Sciatic nerve (tissue), 2 donors: ENCODE measurements at regions not wholly inside any gene's neighbourhood (a gene's known extent, or its start where the extent isn't known, plus 50 kb on each side); places are given as distances from the start of the nearest gene placed in this dataset.
"Not testable (repeated sequence)": the region's sequence is repeated elsewhere in the genome, so short reads cannot be mapped to it uniquely, and the experiment has no call there.

ENCODE experiments used
- ATAC-seq: fragments of 200-7000 bp; cut with Tn5 transposase; one replicate; pipeline ENCODE4 v1.9.1; 2020; ENCODE audit warnings: mild to moderate bottlenecking, moderate library complexity
- DNase-seq: peaks from one replicate; pipeline ENCODE4 v3.0.0-alpha.2; 2020; ENCODE audit warnings: low spot score
- intact Hi-C: fragments of 100-400 bp; cut with DNase I; formaldehyde crosslinking; loops from one replicate; pipeline ENCODE4 v1.14.2; 2022
- donor health status: DM: no; HTN: no; CAD: no.
- donor health status: DM: no; HTN: no; CAD: no.

DNA sequence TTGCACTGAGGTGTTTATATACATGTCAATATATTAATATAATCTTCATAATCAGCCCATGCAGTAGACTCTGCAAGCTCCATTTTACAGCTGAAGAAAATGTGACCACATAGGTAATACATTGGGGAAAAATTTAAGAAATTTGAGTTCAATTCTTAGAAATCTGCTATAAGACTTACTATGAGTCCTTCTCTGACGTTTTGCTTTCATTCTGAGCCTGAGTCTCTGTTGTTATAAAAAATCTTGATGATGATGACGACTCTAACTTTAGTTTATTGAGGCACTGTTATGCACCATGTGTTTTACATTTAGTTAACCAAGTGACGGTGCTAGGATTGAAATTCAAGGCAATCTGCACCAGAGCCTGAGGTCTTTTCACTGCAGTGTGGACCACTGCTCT, 370.3 kb upstream of the PPP1R2C start:
- no peak for DNase-seq
- intact Hi-C loops = no loop called here
- ATAC-seq = no peak

- ATAC-seq (no peak), DNase-seq (no peak)
- intact Hi-C loops = no loop called here
These were observed 387.5 kb upstream of the PPP1R2C start for GRCh38 chrX:43165343-43165920.

DNA sequence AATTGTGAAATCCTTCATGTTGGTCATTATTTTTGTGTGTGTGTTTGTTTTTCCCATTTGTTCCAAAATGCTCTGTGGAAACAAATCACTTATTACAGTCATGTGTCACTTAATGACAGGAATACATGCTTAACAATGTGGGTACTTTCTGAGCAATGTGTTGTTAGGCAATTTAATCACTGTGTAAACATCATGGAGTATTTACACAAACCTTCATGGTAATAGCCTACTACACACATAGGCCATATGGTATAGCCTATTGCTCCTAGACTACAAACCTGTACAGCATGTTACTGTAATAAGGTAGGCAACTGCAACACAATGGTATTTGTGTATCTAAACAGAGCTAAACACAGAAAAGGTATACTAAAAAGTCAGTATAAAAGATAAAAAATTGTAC, 388.9 kb upstream of the PPP1R2C start:
- DNase-seq (no peak), ATAC-seq (no peak)
- intact Hi-C loops = no loop called here

- intact Hi-C loops = no loop called here
- no peak for DNase-seq
- ATAC-seq = no peak
These were observed 397.5 kb upstream of the PPP1R2C start for GRCh38 chrX:43175434-43175833.

DNA sequence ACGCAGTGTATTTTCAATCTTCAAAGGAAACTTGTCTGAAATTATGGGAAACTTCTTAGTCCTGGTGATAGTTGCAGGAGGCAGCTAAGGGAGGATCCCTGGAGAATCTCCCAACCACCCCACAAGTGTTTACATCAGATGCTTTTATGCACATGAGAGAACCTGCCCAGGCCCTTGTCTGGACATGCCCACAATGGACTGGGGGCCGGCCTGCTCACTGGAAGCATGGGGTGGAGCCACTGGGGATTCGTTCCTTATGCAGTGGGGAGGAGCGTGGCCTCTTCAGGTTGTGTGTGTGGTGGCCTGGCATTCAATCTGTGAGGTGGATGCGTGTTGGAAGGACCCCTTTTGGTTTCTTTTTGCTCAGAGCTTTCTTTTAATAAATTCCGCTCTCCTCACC, 398.7 kb upstream of the PPP1R2C start:
- DNase-seq = no peak
- ATAC-seq = no peak
- intact Hi-C loops = no loop called here

DNA sequence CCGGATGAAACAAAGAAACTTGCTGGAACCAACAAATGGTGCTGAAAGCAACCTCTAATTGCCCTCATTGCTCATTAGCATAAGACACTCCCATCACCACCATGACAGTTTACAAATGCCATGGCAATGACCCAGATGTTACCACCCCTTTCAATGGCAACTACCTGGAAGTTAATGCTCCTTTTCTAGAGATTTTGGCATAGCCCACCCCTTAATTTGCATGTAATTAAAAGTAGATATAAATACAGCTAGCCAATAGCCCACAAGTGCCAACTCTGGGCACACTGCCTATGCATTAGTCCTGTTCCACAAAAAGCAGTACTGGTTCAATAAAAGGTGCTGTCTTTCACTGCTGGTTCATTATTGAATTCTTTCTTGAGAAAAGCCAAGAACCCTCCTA, 410.3 kb upstream of the PPP1R2C start:
- no peak for ATAC-seq
- intact Hi-C loops = no loop called here
- no peak for DNase-seq

DNA sequence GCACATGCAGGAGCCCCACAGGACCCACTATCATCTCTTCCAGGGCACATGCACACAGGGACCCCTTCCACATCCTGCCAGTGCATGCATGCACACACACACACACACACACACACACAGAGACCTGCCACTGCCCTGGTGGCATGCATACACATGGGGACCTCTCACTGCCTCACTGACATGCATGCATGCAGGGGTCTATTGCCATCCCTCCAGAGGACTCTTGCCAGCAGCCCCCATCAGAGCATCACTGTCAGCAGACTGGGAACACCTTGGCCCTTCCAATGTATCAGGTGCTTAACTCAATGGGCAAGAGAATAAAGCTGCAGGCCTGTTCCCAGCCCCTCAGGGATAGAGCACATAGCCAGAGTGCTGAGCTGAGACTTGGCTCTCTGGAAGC, 433.6 kb upstream of the PPP1R2C start:
- no peak for DNase-seq
- ATAC-seq = no peak
- intact Hi-C loops = no loop called here

DNA sequence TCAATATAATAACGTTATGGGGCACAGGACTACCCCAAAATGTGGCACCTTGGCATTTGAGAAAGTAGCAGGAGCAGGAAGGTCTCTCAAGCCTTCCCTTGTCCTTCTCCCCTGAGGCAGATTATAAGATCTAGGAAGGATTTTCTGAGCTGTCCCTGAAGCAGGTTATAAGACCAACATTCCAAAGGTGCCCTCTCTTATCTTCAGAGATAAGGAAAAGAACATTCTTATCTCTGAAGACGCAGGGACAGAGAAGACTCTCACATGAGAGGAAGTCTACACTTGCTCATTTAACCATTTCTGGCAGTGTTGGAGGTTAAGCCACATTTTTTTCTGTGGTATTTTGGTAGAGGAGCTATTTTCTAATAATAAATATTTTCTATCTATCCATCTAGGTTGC, 437.9 kb upstream of the MAOA start:
- intact Hi-C loops = no loop called here
- no peak for ATAC-seq
- no peak for DNase-seq

DNA sequence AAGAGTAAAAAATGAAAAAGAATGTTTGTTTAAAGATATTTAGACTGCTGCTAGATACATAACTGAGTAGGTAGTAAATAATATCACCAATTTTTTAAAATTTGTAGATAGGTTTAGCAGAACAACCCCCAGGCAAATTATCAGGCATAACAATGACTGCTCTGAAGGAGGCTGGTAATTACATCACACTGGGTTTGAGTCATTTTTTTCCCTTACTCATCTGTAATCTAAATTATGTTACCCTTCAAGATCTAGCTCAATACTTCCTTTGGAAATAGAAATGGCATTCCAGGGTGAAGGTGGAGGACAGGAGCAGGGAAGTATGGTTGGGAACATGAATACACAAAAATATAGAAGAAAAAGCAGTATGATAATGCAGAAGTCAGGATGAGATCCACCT, 431.6 kb upstream of the MAOA start:
- intact Hi-C loops = no loop called here
- no peak for ATAC-seq
- DNase-seq = no peak

GRCh38 chrX:43225626-43226328, 430.3 kb upstream of the MAOA start:
- no peak for DNase-seq
- intact Hi-C loops = no loop called here
- ATAC-seq = no peak

GRCh38 chrX:43238461-43238945, 417.6 kb upstream of the MAOA start:
- intact Hi-C loops = no loop called here
- no peak for ATAC-seq

GRCh38 chrX:43239356-43239755, 416.7 kb upstream of the MAOA start:
- ATAC-seq (no peak), DNase-seq (no peak)
- intact Hi-C loops = no loop called here

More at GRCh38 chrX:43238461-43238945, 417.6 kb upstream of the MAOA start:
- DNase-seq = no peak

- ATAC-seq (no peak), DNase-seq (no peak)
- intact Hi-C loops = loop anchor here (10.0 kb wide), 1 partner anchor 1051 kb away; no protein-coding TSS in a partner anchor
These were observed 400.5 kb upstream of the MAOA start for GRCh38 chrX:43255596-43255995.

DNA sequence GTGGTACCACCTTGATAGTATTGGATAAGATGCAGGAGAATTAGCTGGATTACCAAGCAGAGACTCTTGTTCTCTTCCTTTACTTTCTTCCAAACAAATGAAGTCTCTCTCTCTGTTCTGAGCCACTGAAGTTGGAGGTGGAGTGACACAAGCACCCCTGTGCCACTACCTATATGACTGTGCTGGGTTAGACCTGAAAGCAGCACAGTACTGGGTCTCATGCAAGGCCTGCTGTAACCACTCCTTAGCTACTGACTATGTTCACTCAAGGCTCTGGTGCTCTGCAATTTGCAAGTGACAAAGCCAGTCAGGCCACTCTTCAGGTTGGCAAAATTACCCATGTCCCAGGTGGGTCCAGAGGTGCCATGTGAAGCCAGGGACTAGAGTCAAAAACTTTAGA, 389.6 kb upstream of the MAOA start:
- intact Hi-C loops = no loop called here
- DNase-seq = no peak
- no peak for ATAC-seq

DNA sequence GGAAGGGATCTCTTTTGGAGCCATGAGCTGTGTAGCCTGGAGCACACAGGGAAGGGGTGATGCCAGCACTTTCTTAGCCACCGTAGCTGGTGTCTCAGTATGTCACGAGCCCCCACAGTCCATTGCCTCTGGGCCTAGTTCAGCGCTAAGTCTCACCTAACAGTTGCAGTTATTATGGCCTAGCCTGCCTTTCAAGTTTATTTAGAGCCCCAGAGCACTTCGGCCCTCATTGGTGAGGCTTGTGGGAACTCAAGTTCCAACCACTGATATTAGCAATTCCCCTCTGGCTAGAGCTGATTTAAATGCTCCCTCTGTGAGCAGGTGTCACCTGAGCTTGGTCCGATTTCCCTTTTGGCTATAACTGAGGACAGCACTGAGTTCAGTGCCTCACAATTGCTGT, 388.4 kb upstream of the MAOA start:
- ATAC-seq (no peak), DNase-seq (no peak)
- intact Hi-C loops = no loop called here

GRCh38 chrX:43269201-43269600, 386.9 kb upstream of the MAOA start:
- ATAC-seq (no peak), DNase-seq (no peak)
- intact Hi-C loops = no loop called here

- intact Hi-C loops = no loop called here
- no peak for DNase-seq
- ATAC-seq = no peak
These were observed 378.2 kb upstream of the MAOA start for GRCh38 chrX:43277879-43278278.

- no peak for ATAC-seq
- no peak for DNase-seq
- intact Hi-C loops = no loop called here
These were observed 377.7 kb upstream of the MAOA start for GRCh38 chrX:43278440-43278839.

DNA sequence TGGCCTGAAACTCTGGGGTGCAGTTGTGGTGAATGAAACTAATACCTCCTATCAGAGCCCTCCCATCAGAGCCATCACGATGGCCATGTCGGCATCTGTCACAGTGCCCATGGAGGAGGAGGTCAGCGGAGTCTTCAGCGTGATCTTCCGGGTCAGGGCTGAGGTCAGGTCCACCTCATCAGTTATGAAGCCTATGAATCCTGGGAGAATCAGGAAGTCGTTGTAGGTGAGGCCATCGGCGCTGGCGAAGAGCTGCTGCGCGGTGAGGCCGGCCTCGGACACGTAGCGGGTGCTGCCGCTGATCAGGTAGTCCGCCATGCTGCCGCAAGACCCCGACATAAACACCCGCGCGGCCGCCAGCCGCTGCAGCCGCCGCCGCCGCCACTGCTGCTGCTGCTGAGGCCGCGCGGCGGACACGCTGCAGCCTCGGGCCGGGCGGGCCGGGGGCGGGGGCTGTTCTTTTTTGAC, 376.7 kb upstream of the MAOA start:
- DNase-seq = no peak
- intact Hi-C loops = no loop called here
- ATAC-seq = no peak

- intact Hi-C loops = no loop called here
- no peak for ATAC-seq
- DNase-seq = no peak
These were observed 372.9 kb upstream of the MAOA start for GRCh38 chrX:43283187-43283586.

GRCh38 chrX:43311625-43312024, 344.5 kb upstream of the MAOA start:
- intact Hi-C loops, DNase-seq, ATAC-seq: not testable (repeated sequence)
